NCI-H1048 (cell line): ENCODE measurements at regions not wholly inside any gene's neighbourhood (a gene's known extent, or its start where the extent isn't known, plus 50 kb on each side); places are given as distances from the start of the nearest gene placed in this dataset.
"Not testable (repeated sequence)": the region's sequence is repeated elsewhere in the genome, so short reads cannot be mapped to it uniquely, and the experiment has no call there.

ENCODE experiments used
- DNase-seq: peaks from one replicate; lab custom pipeline; 2025; lab: John Stamatoyannopoulos, UW

DNA sequence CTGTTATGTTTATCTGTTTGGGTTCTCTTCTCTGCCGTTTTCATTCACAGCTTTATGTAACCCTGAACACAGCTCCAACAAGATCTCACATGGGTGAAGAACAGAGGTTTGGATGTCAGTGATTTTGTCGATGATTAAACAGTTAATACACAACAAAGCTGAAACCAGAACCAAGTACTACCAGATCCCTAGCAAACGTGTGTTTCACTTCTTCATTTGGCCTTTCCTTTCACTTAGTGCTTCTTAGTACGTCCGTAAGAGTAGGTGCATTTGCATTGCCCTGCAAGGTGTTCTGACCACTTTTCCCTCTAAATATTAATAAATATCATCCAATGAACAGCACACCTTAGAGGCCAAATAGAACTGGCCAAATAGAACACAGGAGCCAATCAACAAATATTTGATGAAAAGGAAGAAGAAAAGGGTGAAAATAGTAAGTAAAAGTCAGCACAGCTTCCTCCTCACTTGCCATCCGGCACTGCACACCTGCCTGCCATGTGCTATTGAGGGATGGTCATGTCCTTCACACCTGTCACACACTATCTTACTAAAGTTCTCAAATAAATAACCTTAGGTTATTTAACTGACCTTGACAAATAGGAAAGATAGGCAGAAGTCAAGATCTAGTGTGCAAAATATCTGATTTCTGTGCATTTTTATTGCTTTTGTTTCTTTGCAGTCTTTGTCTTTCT is 252.6 kb upstream of the ANKRD30A start:
- no peak for DNase-seq

DNA sequence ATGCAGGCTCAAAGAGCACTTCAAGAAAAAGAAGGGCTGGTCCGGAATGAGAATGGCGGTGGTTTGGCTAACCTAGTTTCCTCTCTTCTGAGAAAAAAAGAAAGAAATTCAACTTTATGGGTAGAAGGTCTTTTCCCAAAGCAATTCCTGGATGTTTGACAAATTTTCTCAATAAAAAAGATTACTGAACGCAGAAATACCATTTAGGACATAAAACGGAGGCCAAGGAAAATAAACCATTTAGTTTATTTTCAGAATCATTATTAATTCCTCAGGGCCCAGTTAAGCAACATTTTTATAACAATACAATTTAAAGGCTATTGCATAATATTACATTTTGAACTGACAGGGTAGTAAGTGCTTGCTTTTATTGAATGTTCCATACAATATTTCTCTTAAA is 284.6 kb upstream of the ANKRD30A start:
- DNase-seq: no peak

DNA sequence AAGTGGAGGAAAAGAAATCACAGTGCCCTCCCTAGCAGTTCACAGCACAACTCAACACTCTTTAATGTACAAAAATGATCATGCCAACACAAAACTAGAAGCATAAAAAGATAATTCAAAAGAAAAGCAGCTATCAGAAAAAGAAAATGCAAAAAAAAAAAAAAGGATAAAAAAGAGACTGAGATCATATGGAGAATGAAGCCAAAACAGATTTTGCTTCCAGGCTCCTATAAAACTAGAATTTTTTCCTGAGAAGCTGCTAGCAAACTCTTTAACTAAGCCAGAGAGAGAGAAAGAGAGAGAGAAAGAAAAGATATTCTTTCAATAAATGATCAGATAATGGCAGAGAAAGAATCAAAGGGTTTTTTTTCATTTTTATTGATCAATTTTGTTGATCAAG is 288.0 kb upstream of the ANKRD30A start:
- DNase-seq: no peak

DNA sequence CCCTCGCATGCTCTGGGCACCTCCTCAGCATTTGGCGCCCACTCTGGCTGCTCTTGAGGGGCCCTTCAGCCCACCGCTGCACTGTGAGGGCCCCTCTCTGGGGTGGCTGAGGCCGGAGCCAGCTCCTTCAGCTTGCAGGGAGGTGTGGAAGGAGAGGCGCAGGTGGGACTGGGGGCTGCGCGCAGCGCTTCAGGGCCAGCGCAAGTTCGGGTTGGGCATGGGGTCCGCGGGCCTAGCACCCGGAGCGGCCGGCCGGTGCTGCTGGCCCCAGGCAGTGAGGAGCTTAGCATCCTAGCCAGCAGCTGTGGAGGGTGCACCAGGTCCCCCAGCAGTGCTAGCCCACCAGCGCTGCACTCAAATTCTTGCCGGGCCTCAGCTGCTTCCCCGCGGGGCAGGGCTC is 305.6 kb upstream of the ANKRD30A start:
- DNase-seq: no peak

DNA sequence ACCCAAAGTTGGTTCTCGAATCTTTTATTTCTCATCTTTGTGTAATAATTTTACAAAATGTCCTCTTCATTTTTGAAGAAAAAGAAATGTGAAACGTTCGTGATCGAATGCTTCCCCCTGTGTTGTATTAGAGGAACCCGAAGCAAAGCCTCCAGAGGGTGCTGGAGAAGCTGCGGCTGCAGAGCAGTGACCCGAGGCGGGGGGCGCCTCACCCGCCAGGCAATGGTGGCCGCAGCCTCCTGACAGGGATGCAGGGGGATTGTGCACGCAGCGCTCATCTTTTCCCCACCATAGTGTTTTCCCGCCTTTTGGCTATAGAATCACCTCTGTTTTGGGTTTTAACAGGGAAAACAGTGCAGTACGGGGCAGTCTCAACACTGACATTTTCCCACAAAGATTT is 307.5 kb upstream of the ANKRD30A start:
- DNase-seq: no peak

DNA sequence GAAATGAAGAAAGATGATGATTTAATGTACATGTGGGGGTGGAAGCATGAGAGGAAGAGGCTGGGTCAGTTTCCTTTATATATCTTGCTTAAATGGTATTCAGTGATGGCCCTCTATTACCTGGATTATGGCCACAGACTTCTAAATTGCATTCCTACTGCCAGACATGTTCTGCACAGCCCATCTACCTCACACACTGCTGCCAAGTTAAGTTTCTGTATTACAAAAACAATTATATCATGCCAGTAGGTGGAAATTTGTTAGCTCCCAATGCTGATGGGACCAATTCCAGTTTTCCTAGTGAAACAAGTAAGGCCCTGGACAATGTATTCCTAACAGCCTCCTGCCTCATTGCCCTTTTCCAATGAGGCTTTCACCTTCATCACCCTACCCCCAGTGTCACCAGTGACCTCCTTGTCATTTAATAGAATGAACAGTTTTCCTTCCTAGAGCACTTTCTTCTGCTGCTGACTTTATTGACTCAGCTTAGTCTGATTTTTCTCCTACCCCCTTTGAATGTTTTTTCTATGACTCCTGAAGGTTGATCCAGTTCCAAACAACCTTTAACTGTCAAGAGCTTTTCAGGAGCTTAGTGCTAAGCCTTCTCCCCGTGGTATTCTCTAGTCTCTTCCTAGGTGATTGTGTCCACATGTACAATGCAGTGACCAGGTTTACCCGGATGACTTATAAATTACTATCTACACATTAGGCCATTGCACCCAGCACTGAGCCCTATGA is 316.6 kb upstream of the ANKRD30A start:
- DNase-seq: no peak

DNA sequence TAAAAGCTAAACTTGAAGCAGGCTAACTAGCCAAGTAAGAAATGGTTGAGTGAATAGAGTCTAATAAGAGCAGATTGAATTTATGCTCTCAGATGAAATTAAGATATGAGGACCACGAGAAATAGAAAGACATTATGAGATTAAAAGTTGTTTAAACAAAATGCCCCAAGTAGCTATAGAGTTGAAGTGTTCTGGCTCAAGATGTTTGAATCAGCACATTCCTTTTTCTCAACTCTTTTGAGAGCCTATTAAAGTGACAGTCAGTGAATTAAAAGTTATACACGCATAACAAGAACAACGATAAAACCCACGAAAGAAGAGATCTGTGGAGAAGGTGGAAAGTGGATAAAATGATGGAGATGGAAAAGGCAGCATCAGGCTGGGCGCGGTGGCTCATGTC is 322.2 kb upstream of the ANKRD30A start:
- DNase-seq: no peak

DNA sequence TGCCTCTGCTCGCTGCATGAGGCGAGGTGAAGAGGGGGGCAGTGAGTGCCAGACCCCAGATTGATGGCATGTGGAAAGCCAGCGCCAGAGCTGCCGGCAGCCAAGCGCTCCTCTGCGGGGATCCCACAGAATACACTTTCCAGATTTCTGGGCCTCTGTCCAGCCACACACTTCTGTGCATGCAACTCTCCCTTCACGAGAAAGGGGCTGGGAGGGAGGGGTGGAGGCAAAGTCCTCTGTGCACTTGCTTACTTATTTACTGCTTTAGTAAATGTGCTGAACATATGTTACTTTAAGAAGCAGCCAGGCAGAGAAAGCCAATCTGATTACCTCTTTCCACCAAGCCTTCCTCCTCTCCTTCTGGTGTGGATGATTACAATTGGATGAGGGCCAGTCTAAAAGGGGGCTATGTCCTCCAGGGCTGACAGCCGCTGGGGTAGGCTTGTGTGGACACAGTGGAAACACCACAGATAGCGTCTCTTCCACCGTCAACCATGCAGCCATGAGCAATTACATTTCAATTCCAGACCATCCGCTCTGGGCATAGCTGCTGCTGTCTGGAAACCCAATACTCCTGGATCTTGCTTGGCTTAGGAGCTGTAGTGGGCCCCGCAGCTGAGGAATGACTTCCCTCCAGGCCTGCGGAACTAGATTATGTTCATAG is 322.8 kb upstream of the ANKRD30A start:
- no peak for DNase-seq

DNA sequence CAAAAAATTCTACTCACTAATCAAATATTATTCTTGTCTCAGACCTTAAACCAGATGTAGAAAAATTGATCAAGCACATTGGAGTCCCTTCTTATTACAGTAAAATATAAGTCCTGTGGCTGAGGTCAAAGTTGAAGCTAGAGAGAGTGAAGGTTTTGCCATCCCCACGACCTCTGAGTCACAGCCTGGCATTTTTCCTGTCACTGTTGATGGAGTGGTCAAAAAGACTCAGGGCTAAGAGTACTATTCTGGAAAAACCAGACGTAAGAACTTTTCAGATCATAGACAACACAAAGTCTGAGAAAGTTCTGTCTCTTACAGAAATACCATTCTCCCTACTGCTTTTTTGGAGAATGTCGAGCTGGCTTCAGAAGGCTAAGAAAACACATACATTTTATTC is 323.7 kb upstream of the ANKRD30A start:
- DNase-seq: no peak

DNA sequence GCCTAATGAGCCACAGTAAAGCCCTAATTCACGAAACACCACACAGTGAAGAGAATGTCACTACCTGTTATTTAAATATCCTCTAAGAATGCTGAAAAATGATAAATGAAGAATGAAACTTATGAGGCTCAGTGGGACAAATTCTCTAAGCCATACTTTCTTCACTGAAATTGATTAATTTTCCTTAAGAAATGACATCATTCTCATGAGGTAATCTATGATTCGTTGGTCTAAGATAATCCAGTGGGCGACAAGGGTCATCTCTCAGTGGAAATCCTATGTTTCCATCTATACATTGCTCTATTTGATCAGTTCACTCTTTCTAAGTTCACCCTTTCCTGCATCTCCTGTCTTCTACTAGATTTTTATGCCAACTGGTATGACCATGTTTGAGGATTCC is 330.4 kb upstream of the ANKRD30A start:
- no peak for DNase-seq

DNA sequence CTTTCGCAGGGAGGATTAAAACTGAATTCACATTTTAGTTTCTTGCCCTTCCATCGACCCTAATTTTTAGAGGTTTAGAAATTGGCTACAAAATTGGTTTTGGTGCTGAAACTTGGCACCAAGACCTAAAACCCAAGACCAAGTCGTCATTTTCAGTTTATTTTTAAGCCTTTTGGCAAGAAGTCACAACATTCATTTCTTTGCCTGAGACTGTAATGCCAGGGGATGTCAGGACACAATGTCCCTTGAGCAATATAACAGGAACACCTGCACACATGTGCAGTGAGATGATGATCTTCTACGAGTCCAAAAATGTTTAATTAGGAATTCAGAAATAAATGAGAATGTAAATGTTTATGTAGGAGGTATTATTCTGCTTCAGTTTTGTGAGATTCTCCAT is 335.4 kb upstream of the ANKRD30A start:
- no peak for DNase-seq

DNA sequence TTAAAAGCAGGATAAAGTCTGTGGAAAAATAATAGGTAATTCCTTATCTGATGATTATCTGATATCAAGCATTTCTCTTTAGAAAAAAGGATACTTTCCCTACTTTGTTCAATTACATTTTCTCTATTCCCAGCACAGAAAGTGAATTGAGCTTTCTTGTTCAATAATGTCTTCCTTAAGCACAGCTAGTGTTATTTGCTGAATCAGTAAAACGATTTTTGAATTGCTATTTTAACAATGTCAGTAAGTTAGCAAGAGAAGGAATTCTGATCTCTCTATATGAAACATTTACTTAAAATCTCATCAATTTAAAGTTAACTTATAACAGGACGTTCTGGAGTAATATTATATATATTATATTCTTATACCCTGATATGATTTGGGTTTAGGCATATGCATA is 337.2 kb upstream of the ANKRD30A start:
- DNase-seq: no peak

DNA sequence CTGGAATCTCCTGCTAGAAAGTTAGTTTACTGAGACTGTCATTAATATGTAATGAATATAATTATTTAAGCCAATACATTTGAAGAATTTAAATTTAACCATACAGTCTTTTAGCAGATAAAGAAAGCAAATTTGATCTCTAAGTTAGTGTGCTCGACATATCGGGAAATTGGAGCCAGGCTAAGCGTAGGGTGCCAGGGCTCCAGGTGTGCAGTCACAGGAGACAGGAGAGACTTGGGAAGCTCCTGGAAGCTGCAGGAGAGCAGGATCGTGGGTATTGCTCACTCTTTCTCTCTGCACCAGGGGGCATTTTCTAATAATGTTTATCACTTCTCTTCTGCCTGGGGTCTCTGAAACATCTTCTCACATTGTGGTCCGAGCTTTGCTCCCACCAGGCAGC is 342.0 kb upstream of the ANKRD30A start:
- no peak for DNase-seq

DNA sequence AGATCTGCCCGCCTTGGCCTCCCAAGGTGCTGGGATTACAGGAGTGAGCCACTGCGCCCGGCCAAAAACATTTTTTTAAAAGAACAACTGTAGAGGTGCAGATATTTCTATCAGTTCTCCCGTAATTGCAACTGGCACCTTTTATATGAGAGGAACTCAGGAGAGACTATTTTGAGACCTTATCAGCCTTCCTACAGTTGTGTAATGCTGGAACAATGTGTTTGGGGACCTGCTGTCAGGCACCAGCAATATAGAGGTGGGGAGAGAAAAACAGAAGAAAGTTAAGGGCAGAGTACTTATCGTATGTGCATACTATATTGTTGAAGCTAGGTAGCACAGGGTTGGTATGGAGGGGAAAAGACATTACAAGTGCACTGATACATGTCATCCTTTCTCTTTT is 343.8 kb upstream of the ANKRD30A start:
- DNase-seq: no peak

DNA sequence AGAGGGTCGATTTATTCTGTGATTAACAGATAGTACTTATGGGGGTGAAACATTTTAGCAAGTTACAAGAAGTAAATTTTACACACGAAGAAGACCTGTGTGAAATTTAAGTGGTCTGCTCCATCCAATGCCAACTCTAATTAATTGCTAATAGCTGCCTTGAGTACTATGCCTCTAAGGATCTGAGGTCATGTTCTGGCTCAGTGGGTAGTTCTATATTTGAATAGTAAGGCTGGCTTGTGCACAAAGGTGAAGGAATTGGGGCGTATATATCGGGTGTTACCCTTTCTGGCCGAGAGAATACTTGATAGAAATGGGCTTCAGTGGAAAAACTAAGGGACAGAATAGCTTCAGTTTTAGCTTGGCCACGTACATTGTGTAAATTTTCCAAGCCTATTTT is 345.2 kb upstream of the ANKRD30A start:
- no peak for DNase-seq

DNA sequence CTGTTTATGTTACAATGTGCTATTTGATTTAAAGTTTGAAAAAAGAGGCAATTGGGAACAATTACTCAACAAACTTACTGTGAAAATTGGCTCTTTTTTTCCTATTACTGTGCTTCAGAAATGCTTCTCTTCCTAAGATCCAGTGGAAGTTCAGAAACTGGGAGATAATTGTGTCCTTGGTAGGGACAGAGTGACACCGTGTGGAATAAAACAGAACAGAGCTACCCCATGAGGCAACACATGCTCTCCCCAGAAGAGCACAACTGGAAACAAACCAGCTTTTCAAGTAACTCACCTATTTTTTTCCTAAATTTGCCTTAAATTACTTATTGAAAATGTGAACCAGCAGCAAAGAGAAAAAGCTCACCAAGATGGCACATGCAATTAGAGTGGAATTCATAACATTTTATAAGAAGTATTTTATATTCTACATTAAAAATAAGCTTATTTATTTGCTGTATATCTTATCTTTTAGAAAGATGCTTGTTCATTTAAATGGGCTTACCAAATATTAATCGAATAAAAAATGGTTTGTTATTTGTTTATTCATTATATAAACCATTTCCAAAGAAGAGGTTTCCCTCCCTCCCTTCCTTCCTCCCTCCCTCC is 346.1 kb upstream of the ANKRD30A start:
- DNase-seq: no peak

DNA sequence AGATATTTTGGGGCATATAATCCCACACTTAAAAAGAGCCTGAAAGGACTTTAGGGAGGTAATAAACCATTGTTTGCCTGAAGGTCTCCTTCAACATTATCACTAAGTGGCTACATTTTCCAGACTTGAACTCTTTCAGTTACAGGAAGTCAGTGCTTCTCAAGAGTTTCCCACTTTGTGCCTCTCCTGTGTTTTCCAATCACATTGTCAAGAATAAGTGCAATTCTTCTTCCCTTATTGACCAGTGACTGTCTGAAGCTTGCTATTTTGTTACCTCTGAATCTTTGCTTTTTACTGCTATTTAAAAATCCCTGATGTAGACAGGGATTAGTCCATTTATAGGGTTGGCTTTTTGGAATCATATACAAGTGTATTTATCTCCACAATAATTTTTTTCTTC is 346.7 kb upstream of the ANKRD30A start:
- DNase-seq: no peak

DNA sequence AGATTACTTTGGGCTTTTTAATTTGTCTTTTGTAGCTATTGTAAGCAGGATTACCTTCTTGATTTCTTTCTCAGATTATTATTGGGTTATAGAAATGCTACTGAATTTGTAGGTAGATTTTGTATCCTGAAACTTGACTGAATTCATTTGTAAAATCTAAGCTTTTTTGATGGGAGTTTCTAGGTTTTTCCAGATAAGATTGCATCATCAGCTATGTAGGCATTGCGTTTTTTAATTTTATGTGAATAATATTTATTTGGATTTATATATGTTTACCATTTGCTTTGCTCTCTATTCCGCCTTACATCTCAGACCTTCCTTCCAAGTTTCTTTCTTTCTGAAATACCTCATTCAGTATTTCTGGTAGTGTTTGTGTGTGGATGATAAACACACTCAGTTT is 351.7 kb upstream of the ANKRD30A start:
- DNase-seq: no peak

DNA sequence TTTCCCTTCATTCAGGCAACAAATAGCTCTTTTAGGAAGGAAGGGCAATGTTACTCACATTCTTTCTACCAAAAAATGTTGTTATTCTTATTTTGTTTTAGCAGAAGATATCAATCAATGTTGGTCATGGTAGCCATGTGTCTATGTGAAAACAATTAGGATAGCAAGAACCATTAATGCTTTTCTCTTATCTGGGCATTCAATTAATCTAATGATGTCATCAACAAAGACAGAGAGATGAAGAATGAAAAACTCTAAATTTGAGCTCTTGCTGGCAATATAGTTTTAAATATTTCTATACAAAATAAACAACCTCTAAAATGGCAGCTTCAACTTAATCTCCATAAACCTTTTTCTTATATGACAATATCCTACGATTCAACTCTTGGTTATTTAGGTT is 353.7 kb upstream of the ANKRD30A start:
- no peak for DNase-seq

DNA sequence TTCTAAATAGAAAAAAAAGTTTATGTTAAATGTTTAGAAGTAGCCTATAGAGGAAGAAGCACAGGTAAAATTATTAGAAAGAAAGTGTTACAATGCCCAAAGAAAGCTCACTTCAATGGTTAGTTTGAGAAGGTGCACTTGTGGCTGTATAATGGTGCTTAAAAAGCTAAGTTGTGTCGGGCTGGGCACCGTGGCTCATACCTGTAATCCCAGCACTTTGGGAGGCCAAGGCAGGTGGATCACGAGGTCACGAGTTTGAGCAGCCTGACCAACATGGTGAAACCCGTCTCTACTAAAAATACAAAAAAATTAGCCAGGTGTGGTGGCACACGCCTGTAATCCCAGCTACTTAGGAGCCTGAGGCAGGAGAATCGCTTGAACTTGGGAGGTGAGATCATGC is 355.7 kb upstream of the ANKRD30A start:
- DNase-seq: not testable (repeated sequence)

DNA sequence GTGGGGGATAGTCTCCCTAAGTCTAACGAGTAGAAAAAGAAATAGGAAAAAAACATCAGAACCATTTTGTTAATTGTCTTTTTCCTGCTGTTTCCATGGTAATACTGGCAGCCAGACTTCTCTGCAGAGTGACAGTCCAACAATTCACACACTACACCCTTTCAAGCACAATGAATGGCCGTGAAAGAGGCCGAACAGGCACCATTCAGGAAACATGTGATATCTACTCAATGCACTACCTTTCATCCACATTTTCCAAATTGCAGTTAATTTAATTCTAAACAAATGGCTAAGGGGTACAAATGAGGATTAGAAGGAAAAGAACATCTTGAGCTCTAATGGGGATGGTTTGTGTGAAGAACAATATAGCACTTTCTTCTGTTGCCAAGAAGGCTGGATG is 358.5 kb upstream of the ANKRD30A start:
- no peak for DNase-seq

DNA sequence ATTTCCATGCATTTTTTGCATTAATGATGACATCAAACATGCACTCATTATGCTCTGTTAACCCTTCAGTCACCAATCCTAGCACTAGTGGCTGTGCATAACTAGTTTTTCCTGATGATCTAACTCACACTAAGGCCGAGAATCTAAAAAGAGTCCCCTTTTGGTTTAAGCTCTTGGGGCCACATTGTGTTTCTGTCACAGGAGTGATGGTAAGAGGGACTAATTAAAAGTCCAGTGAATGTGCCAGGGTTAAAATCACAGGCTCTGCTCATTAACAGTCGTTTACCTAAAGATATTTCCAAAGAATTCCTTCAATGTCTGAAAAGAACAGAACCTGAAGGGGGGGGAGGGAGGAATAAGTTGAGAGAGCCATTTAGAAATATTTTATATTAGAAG is 359.0 kb upstream of the ANKRD30A start:
- DNase-seq: no peak

DNA sequence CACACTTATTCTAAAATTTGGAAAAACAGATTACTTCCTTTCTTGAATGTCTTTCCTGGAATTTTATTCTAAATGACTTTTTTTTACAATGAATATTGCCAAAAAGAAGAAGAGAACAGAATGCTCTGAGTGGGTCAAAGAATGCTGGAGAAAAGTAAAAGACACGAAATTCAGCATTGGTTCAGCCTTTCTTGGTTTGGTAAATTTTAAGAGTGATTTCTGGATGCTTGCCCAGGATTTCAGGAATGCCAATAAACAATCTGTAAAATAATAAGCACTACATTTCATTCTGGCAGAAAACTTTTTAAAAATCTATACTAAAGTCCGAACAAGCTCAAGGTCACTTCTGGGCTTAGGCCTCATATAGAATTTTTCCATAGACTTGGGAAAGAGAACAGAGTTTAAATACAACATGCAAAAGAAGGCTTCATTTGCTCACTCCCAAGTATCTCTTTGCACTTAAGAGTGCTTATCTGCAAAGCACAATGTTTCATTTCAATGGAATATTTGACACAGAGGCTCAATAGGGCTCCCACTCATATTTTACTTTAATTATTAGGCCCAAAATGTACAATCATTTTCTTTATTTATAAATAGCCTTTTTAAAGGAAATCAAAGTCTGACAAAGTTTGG is 359.5 kb upstream of the ANKRD30A start:
- DNase-seq: no peak
